Stimulated activated CD4-positive, alpha-beta T cell treated with anti-CD3 and anti-CD28 coated beads, Interleukin-1b, Interleukin-23, amount 100 ng/mL, for 24 hours (primary cell): ENCODE measurements at regions not wholly inside any gene's neighbourhood (a gene's known extent, or its start where the extent isn't known, plus 50 kb on each side); places are given as distances from the start of the nearest gene placed in this dataset.

Experiments
- DNase-seq, 4 experiments: peaks; one replicate each; pipeline ENCODE4 v3.0.0-alpha.2; 2020; ENCODE audit warnings: low read depth in 4 of 4, low spot score in 1 of 4

GRCh38 chr2:18900691-18901141 lies 311.3 kb upstream of the NT5C1B start:
- no peak for DNase-seq

- no peak for DNase-seq
Measured at GRCh38 chr2:18899725-18900124, 310.4 kb upstream of the NT5C1B start.

- no peak for DNase-seq
Measured at GRCh38 chr2:18898271-18898670, 308.9 kb upstream of the NT5C1B start.

- no peak for DNase-seq
Measured at GRCh38 chr2:18896125-18896764, 306.9 kb upstream of the NT5C1B start.

GRCh38 chr2:18891600-18892345 lies 302.4 kb upstream of the NT5C1B start:
- no peak for DNase-seq

- no peak for DNase-seq
Measured at GRCh38 chr2:18889565-18890332, 300.4 kb upstream of the NT5C1B start.

GRCh38 chr2:18885457-18885856 lies 296.1 kb upstream of the NT5C1B start:
- no peak for DNase-seq

- DNase-seq: no peak
Measured at GRCh38 chr2:18883616-18884456, 294.5 kb upstream of the NT5C1B start.

- DNase-seq: no peak
Measured at GRCh38 chr2:18871430-18871829, 282.1 kb upstream of the NT5C1B start.

- DNase-seq: no peak
Measured at GRCh38 chr2:18870307-18870706, 280.9 kb upstream of the NT5C1B start.

- no peak for DNase-seq
Measured at GRCh38 chr2:18861951-18862350, 272.6 kb upstream of the NT5C1B start.

GRCh38 chr2:18860179-18860578 lies 270.8 kb upstream of the NT5C1B start:
- DNase-seq: no peak

GRCh38 chr2:18856765-18857164 lies 267.4 kb upstream of the NT5C1B start:
- DNase-seq: no peak

GRCh38 chr2:18855027-18855426 lies 265.7 kb upstream of the NT5C1B start:
- no peak for DNase-seq

- no peak for DNase-seq
Measured at GRCh38 chr2:18849841-18850578, 260.6 kb upstream of the NT5C1B start.

GRCh38 chr2:18848646-18849045 lies 259.3 kb upstream of the NT5C1B start:
- no peak for DNase-seq

GRCh38 chr2:18845854-18846445 lies 256.6 kb upstream of the NT5C1B start:
- no peak for DNase-seq

GRCh38 chr2:18842836-18843235 lies 253.5 kb upstream of the NT5C1B start:
- no peak for DNase-seq

- DNase-seq: no peak
Measured at GRCh38 chr2:18841248-18842150, 252.1 kb upstream of the NT5C1B start.
